Type B pancreatic cell (in vitro differentiated cells): ENCODE measurements at regions not wholly inside any gene's neighbourhood (a gene's known extent, or its start where the extent isn't known, plus 50 kb on each side); places are given as distances from the start of the nearest gene placed in this dataset.

Experiments
- DNase-seq: peaks from one replicate; pipeline ENCODE4 v3.0.0; 2021; ENCODE audit warnings: mixed read lengths; ENCODE audit not compliant: unreplicated experiment; ENCODE audit errors: extremely low spot score
- H3K27ac Mint-ChIP-seq: 2 replicates; pipeline ENCODE4 v1.8.0; 2021; ENCODE audit warnings: mild to moderate bottlenecking, mixed read lengths
- H3K27me3 Mint-ChIP-seq: 2 replicates; pipeline ENCODE4 v1.8.0; 2021; ENCODE audit warnings: mixed read lengths
- H3K36me3 Mint-ChIP-seq: 2 replicates; pipeline ENCODE4 v1.8.0; 2021; ENCODE audit warnings: mixed read lengths
- H3K4me1 Mint-ChIP-seq: one replicate; pipeline ENCODE4 v1.8.0; 2021; ENCODE audit warnings: mixed read lengths; ENCODE audit not compliant: unreplicated experiment
- H3K4me3 Mint-ChIP-seq: 2 replicates; pipeline ENCODE4 v1.8.0; 2021; ENCODE audit warnings: mild to moderate bottlenecking, mixed read lengths
- H3K9me3 Mint-ChIP-seq: 2 replicates; pipeline ENCODE4 v1.8.0; 2021; ENCODE audit warnings: mixed read lengths
- TF ChIP-seq, protein P1 (sequence below): fragments of 200-600 bp; sonication (generic); conservative IDR thresholded peaks from 2 replicates; pipeline ENCODE4 v1.5.0; 2021; ENCODE audit warnings: antibody characterized with exemption, mild to moderate bottlenecking

GRCh38 chr3:106452096-106452495 is 583.3 kb upstream of the CBLB start:
- Mint-ChIP-seq H3K4me3 (no peak overlapping the region), H3K36me3 (no peaks in the 10 kb centered on the region), H3K27ac (no peak overlapping the region), H3K27me3 (no peaks in the 10 kb centered on the region), H3K4me1 (peaks cover 4% of the 10 kb centered on the region), H3K9me3 (peaks cover 10% of the 10 kb centered on the region)
- DNase-seq: no peak
- TF ChIP-seq, protein P1, sequence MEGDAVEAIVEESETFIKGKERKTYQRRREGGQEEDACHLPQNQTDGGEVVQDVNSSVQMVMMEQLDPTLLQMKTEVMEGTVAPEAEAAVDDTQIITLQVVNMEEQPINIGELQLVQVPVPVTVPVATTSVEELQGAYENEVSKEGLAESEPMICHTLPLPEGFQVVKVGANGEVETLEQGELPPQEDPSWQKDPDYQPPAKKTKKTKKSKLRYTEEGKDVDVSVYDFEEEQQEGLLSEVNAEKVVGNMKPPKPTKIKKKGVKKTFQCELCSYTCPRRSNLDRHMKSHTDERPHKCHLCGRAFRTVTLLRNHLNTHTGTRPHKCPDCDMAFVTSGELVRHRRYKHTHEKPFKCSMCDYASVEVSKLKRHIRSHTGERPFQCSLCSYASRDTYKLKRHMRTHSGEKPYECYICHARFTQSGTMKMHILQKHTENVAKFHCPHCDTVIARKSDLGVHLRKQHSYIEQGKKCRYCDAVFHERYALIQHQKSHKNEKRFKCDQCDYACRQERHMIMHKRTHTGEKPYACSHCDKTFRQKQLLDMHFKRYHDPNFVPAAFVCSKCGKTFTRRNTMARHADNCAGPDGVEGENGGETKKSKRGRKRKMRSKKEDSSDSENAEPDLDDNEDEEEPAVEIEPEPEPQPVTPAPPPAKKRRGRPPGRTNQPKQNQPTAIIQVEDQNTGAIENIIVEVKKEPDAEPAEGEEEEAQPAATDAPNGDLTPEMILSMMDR: no peak

- no peak overlapping the region for H3K27ac Mint-ChIP-seq
- H3K4me1 Mint-ChIP-seq: peaks cover 9% of the 10 kb centered on the region
- TF ChIP-seq, protein P1: no peak
- no peaks in the 10 kb centered on the region for H3K9me3 Mint-ChIP-seq
- H3K27me3 Mint-ChIP-seq: no peaks in the 10 kb centered on the region
- no peak for DNase-seq
- no peak overlapping the region for H3K4me3 Mint-ChIP-seq
- H3K36me3 Mint-ChIP-seq: no peaks in the 10 kb centered on the region
Observed at GRCh38 chr3:106454497-106454896, 585.7 kb upstream of the CBLB start.

- no peaks in the 10 kb centered on the region for H3K36me3 Mint-ChIP-seq
- H3K9me3 Mint-ChIP-seq: peaks cover 6% of the 10 kb centered on the region
- H3K27me3 Mint-ChIP-seq: no peaks in the 10 kb centered on the region
- peaks cover 9% of the 10 kb centered on the region for H3K4me1 Mint-ChIP-seq
- no peak for DNase-seq
- H3K27ac Mint-ChIP-seq: no peak overlapping the region
- H3K4me3 Mint-ChIP-seq: no peak overlapping the region
- TF ChIP-seq, protein P1: no peak
Observed at GRCh38 chr3:106457281-106458180, 588.7 kb upstream of the CBLB start.

- Mint-ChIP-seq H3K27ac (no peak overlapping the region), H3K4me1 (peaks cover 9% of the 10 kb centered on the region), H3K36me3 (no peaks in the 10 kb centered on the region), H3K4me3 (no peak overlapping the region), H3K27me3 (no peaks in the 10 kb centered on the region), H3K9me3 (peaks cover 6% of the 10 kb centered on the region)
- TF ChIP-seq, protein P1: no peak
- DNase-seq: no peak
Observed at GRCh38 chr3:106458952-106459351, 590.1 kb upstream of the CBLB start.

GRCh38 chr3:106466881-106467280 is 598.1 kb upstream of the CBLB start:
- Mint-ChIP-seq H3K27ac (no peak overlapping the region), H3K36me3 (no peaks in the 10 kb centered on the region), H3K9me3 (peaks cover 4% of the 10 kb centered on the region), H3K27me3 (no peaks in the 10 kb centered on the region), H3K4me1 (no peaks in the 10 kb centered on the region), H3K4me3 (no peak overlapping the region)
- no peak for DNase-seq
- TF ChIP-seq, protein P1: no peak
